ENCODE measurements at regions not wholly inside any gene's neighbourhood (a gene's known extent, or its start where the extent isn't known, plus 50 kb on each side); places are given as distances from the start of the nearest gene placed in this dataset.

DNA sequence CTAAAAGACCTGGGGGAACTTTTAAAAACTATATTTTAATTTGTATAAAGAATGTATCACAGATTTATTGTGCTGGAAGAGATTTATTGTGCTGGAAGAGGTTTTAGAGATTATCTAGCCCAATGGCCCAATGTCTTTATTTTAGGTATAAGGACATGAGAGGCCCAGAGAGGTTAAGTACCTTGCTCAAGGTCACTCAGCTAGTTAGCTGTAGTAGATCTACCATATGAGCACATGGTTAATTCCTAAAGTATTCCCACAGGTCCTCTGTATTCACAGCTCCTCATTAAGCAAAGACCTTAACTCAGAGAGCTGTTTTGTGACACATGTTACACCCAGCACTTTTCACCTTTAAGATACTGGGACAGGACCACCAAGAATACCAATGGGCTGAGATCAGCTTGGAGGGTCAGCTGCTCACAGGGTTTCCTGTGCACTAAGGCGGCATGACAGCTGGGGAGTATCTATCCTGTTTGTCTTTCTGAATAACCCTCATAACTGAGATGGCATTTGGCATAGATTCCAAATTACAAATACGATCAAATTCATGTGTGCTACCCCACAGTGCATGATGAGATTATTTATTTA lies 143.1 kb upstream of the TBL1XR1 start:
- Histone ChIP-seq H3K4me1 (replicated peaks; ENCODE audit: insufficient read depth) (peaks cover 50% of the 10 kb centered on the region), H3K4me2 (no peak overlapping the region), H3K9me2 (ENCODE audit: insufficient read depth) (no peaks in the 10 kb centered on the region), H3K79me2 (ENCODE audit: low read depth) (no peaks in the 10 kb centered on the region), H2AFZ (no peak overlapping the region), H3K27ac (no peak overlapping the region), H3K27me3 (ENCODE audit: insufficient read depth, low read depth) (no peaks in the 10 kb centered on the region), H3K36me3 (ENCODE audit: low read depth) (no peaks in the 10 kb centered on the region), H4K20me1 (ENCODE audit: insufficient read depth) (no peaks in the 10 kb centered on the region), H3K4me3 (no peak overlapping the region), H3F3A (ENCODE audit: insufficient read depth, low read depth) (peaks cover 24% of the 10 kb centered on the region), H3K9me3 (ENCODE audit: insufficient read depth, low read depth) (no peaks in the 10 kb centered on the region)
- DNase-seq, result no peak
- POLR2A ChIA-PET (ENCODE audit: unreplicated experiment), result no interaction called here
- CTCF ChIA-PET, result no interaction called here
- no peak for TF ChIP-seq EZH2 (IDR thresholded peaks at IDR 0.05; ENCODE audit: low read depth)
- TF ChIP-seq, protein P1, sequence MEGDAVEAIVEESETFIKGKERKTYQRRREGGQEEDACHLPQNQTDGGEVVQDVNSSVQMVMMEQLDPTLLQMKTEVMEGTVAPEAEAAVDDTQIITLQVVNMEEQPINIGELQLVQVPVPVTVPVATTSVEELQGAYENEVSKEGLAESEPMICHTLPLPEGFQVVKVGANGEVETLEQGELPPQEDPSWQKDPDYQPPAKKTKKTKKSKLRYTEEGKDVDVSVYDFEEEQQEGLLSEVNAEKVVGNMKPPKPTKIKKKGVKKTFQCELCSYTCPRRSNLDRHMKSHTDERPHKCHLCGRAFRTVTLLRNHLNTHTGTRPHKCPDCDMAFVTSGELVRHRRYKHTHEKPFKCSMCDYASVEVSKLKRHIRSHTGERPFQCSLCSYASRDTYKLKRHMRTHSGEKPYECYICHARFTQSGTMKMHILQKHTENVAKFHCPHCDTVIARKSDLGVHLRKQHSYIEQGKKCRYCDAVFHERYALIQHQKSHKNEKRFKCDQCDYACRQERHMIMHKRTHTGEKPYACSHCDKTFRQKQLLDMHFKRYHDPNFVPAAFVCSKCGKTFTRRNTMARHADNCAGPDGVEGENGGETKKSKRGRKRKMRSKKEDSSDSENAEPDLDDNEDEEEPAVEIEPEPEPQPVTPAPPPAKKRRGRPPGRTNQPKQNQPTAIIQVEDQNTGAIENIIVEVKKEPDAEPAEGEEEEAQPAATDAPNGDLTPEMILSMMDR (conservative IDR thresholded peaks at IDR 0.05), result no peak
- intact Hi-C loops (cut with micrococcal nuclease; ENCODE audit: unreplicated experiment), result no loop called here
- BruUV-seq (replicated peaks), result no TSS peak

DNA sequence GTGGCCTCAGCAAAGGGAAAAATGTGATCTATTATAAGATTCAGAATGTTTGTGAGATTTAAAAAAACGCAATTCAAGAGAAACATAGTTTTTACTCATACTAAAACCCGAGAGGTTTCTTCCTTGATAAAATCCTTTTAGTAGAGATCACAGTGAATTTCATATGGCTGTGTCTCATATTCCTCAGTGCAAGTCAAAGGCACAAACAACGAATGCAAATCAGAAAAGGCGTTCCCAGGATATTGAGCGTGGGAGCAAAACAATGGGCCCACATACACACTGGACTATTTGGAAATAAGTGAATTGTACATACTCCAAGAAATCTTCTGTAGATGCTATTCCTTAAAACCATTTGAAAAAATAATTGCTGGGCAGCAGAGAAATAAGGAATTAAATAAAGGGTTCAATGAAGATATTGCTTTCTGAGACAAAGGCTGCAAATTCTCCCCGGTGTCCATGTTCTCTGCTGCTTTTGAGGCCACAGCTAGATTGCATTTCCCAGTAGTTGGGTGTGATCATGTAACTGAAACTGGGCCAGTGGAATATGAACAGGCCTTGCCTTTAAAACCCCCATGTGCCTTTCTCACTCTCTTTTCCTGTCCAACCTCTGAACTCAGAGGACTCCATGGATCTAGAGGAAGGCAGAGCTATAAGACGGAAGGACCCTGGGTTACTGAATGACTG lies 144.6 kb upstream of the TBL1XR1 start:
- Histone ChIP-seq H2AFZ (no peak overlapping the region), H3K9me3 (ENCODE audit: insufficient read depth, low read depth) (peaks cover 5% of the 10 kb centered on the region; the same call in 1 of the 2 replicates), H3K36me3 (ENCODE audit: low read depth) (no peaks in the 10 kb centered on the region), H4K20me1 (ENCODE audit: insufficient read depth) (no peaks in the 10 kb centered on the region), H3K27me3 (ENCODE audit: insufficient read depth, low read depth) (no peaks in the 10 kb centered on the region), H3K4me1 (replicated peaks; ENCODE audit: insufficient read depth) (peaks cover 50% of the 10 kb centered on the region), H3K4me2 (no peak overlapping the region), H3K9me2 (ENCODE audit: insufficient read depth) (no peaks in the 10 kb centered on the region), H3K27ac (no peak overlapping the region), H3F3A (ENCODE audit: insufficient read depth, low read depth) (peaks cover 24% of the 10 kb centered on the region), H3K4me3 (no peak overlapping the region), H3K79me2 (ENCODE audit: low read depth) (no peaks in the 10 kb centered on the region)
- TF ChIP-seq, protein P1 (conservative IDR thresholded peaks at IDR 0.05), result no peak
- TF ChIP-seq EZH2 (IDR thresholded peaks at IDR 0.05; ENCODE audit: low read depth), result no peak
- POLR2A ChIA-PET (ENCODE audit: unreplicated experiment), result no interaction called here
- CTCF ChIA-PET, result no interaction called here
- no TSS peak for BruUV-seq (replicated peaks)
- no peak for DNase-seq
- intact Hi-C loops (cut with micrococcal nuclease; ENCODE audit: unreplicated experiment), result no loop called here

DNA sequence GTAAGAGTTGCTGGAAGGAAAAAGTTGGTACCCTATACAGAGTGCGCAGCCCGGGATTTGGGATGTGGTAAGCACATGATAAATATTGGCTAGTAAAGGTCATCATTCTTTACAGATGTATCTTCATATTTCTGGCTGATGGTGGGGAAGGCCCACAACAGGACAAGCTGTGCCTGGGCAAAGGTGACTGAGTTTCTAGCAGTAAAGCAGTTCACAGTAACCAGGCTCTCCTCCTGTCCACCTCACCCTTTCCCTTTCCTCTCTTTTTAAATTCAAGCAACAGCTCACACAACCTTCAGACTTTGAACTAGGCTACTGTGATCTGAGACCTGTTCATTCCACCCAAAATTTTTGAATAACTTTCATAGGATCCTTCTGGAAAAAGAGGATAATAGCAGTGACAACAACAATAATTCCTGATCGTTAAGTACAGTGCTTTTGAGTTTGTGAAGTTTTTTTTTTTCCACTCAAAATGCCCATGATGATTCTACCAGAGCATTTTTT lies 145.9 kb upstream of the TBL1XR1 start:
- Histone ChIP-seq H3K27me3 (ENCODE audit: insufficient read depth, low read depth) (no peaks in the 10 kb centered on the region), H3F3A (ENCODE audit: insufficient read depth, low read depth) (peaks cover 24% of the 10 kb centered on the region), H3K4me2 (no peak overlapping the region), H3K79me2 (ENCODE audit: low read depth) (no peaks in the 10 kb centered on the region), H4K20me1 (ENCODE audit: insufficient read depth) (no peaks in the 10 kb centered on the region), H3K9me2 (ENCODE audit: insufficient read depth) (no peaks in the 10 kb centered on the region), H2AFZ (no peak overlapping the region), H3K4me1 (replicated peaks; ENCODE audit: insufficient read depth) (peaks cover 42% of the 10 kb centered on the region), H3K9me3 (ENCODE audit: insufficient read depth, low read depth) (peaks cover 5% of the 10 kb centered on the region; the same call in 1 of the 2 replicates), H3K36me3 (ENCODE audit: low read depth) (no peaks in the 10 kb centered on the region), H3K27ac (no peak overlapping the region), H3K4me3 (no peak overlapping the region)
- ChIA-PET POLR2A (ENCODE audit: unreplicated experiment) (no interaction called here), CTCF (no interaction called here)
- TF ChIP-seq, protein P1 (conservative IDR thresholded peaks at IDR 0.05), result no peak
- no peak for TF ChIP-seq EZH2 (IDR thresholded peaks at IDR 0.05; ENCODE audit: low read depth)
- BruUV-seq (replicated peaks), result no TSS peak
- intact Hi-C loops (cut with micrococcal nuclease; ENCODE audit: unreplicated experiment), result no loop called here
- DNase-seq, result no peak

Measured in PC-9 (cell line).